NK-92 treated with Interleukin-12 subunit alpha and Interleukin-12 subunit beta, amount 100 ng/mL, for 24 hours (cell line): ENCODE measurements at regions not wholly inside any gene's neighbourhood (a gene's known extent, or its start where the extent isn't known, plus 50 kb on each side); places are given as distances from the start of the nearest gene placed in this dataset.

Source experiments
- DNase-seq: peaks from one replicate; lab custom pipeline; 2025; lab: John Stamatoyannopoulos, UW

DNA sequence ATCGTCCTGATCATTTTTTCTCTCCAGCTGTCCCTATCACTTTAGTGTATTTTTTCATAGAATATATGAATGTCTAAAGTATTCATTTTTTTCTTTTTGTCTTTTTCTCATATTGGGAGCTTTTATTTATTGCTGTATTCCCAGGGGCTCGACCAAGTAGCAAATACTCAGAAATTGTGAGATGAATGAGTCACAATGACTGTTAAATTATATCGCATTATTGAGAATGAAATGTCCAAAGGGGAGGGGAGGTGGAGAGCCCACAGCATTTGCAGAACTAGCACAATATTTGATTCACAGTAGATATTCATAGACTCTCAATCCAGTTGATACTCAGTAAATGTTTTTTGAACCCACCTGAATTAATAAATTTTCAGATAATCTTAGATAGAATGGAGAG is 543.6 kb upstream of the FAM241A start:
- no peak for DNase-seq

DNA sequence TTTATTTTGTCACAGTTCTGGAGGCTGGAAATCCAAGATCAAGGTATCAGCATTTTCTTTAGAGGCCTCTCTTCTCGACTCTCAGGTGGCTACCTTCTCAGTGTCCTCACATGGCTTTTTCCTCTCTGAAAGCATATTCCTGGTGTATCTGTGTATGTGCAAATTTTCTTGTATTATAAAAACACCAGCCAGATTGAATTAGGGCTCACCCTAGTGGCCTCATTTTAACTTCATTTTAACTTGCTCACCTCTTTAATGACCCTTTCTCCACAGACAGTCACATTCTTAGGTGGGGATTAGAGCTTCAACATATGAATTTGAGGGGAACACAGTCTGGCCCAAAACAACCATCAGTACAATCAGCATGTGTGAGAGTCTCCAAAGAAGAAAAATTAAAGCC is 542.4 kb upstream of the FAM241A start:
- no peak for DNase-seq

DNA sequence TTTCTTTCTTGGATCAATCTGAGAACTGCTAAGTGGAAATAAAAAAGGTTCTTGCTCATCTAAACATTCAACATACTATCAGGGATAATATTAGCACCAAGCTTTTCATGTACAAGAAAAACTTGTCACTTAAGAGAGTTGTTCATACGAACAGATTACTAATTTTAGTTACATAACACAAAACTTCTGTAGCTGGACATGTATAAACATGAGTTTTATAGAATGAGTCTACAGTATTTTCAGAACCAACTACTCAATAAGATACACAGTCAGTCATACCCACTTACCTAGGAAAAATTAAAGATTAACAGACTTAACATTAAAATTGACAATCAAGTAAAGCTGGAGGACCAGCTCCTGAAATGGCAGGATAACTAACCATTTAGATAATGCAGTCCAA is 540.1 kb upstream of the FAM241A start:
- no peak for DNase-seq

DNA sequence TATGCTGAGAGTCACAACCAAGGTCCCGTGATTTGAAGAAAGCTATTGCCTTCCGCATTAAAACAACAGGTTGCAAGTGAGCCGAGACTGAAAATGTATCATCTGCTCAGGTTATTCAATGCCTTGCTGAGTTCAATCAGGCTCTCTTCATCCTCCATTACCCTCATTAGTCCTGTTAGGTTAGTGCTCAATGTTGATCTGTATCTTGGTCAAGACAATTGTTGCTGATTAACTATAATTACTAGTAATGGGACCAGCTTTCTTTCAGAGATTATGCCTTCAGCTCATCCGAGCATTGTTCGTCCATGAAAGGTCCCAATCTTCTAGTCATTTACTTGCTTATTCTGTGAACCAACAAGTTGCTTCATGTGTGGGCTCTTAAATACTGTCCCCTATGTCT is 534.6 kb upstream of the FAM241A start:
- no peak for DNase-seq

DNA sequence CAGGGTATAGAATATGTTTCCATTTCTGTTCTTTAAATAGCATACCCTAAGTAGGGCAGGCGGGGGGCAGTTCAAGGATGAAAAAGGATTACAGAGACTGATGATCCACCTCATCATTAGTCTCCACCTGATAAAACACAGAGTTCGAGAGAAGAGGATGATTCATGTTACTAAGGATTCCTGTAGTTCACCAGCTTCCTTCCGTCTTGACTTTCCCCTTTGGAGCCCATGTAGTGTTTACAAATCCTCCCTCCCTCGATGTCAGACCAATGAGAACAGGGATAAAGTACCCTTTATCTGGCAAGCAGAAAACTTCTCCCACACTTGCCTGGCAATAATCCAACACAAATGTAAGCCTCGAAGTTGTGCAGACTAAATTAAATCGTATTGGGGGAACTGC is 526.3 kb upstream of the FAM241A start:
- DNase-seq: no peak

DNA sequence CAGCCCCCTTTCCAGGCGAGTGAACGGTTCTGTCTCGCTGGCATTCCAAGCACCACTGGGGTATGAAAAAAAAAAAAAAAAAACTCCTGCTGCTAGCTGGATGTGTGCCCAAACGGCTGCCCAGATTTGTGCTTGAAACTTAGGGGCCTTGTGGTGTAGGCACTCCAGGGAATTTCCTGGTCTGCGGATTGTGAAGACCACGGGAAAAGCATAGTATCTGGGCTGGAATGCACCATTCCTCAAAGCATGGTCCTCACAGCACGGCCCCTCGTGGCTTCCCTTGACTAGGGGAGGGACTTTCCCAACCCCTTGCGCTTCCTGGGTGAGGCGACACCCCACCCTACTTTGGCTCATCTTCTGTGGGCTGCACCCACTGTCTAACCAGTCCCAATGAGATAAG is 516.8 kb upstream of the FAM241A start:
- no peak for DNase-seq

DNA sequence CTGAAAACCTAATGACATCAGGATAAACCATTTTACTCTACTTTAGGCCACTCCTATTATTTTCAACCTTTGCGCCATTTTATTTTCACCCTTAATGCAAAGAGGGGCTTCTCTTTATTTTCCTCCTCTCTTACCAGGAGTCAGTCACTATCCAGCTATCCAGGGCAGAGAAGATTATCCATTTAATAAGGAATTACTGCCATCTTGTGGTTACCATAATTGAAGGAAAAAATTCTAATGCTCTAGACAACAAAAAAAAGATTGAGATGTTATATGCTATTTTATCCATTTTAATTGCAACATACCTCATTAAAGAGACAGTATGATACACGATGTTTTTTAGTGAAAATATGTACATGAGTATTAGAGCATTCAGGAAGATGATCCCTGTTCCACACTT is 514.5 kb upstream of the FAM241A start:
- DNase-seq: no peak

DNA sequence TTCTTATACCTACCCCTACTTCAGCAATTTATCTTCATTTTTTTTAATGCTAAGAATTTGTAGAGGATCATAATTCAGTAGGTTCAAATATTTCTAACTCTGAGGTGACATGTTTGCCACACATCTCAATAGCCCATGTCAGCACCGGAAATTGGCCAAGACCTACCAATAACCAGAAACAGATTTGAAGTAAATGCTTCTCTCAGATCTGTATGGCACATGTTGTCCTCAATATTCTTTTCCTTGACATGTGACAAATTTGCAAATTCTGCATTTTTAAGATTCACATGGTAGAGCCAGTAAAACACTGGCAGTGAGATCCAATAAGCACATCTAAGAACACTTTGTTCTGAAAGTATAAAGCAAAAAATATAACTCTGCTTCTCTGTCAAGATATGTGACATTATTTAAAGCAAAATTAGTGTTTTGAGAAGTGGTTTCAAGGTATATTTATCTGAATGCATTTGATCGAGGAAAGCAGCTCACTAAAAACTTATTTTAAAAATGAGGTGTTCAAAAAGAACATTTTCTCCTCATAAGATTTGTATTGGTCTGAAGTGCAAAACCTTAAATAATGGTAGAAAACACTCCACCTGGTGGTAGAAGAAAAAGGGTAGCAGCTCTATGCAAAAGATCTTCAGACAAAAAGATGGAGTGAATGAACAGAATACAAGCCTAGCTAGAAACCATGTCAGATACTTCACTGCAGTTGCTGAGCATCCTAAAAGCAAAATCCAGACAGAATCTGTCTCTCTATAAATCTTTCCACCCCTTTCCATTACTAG is 513.8 kb upstream of the FAM241A start:
- DNase-seq: no peak

DNA sequence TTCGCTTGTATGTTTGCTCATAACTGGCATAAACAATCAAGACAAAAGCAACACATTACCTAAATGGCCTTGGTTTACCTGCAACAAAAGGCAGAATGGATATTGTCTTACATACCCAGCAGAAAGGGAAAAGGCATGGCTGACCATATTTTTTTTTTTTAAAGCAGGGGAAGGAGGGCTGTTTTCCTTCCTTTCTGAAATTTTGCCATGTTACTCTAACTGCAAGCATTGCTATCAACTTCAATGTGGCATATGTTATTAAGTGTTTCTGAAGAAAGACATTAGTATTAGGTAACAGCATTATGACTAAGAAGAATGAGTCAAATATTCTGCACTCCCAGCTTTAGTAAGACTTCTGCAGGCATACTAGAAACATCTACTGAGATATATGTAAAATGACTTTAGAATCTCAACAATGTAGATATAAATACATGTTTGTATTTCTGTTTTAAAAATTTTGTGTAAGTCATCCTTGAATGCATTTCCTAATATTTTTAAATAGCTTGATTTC is 512.6 kb upstream of the FAM241A start:
- DNase-seq: no peak

DNA sequence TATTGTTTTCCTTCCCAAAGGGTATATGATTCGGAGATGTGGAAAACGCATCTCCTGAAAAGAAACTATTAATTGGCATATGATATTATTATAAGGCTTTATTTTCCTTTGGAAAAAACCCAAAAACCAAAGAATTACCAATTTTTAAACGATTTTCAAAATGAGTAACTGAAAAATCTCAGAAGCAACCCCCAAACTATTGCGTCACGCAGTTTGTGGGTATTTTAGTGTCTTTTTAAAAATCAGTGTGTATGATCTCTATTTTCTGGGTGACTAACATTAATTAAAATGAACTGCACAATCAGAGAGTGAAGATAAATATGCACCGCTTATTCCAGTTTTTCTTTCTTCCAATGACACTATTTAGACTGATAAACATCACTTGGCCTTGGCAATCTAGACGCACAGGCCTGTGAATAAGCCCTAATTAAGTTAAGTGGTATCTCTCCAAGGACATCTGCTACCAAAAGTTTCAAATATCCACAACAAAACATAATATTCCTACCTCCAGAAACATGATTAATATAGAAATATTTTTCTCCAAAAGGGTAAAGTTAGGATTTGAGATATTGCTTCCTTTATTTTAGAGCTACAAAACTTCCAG is 511.5 kb upstream of the FAM241A start:
- no peak for DNase-seq

DNA sequence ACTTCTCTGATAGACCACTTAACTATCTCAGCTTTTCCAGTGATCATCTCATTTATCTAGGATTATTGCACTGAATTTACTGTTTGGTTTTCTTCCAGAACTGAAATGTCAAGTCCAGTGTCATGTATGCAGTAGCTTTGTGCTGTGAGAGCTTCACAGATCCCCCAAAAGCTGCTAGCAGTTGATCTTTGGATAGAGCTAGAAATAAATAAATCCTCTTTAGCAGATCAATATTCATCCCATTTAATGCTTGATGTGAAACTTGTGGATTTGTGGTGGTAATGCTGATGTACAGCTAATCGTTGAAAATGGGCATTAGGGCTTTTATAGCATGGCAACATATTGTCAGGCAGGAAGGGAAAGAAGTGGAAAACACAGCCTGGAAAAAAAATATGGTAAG is 509.6 kb upstream of the FAM241A start:
- no peak for DNase-seq

DNA sequence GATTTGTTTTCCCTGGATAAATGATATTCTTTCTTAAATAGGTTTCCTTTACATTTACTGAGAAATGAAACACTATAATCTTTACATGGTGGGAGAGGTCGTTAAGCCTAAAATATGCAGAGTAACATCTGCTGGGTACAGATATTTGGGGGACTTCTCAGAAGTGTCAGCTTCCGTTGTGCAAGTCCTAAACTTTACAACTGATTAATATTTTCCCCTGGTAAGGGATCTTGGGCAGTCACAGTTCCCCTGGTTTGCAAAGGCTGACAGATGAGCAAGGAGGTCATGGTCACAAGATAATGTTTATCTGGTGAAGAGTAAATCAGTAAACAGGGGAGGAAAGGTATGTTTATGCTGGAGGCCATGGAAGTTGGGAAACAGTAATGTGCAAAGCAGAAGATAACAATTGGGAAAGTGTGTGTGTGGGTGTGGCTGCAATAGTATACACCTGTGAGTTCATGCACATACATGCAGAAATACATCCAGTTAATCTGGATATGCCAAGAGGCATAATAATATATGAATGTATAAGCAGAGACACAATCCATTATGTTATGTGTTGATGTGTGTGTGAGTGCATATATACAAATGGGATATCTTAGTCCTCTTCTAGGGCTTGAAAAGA is 508.2 kb upstream of the FAM241A start:
- DNase-seq: no peak

DNA sequence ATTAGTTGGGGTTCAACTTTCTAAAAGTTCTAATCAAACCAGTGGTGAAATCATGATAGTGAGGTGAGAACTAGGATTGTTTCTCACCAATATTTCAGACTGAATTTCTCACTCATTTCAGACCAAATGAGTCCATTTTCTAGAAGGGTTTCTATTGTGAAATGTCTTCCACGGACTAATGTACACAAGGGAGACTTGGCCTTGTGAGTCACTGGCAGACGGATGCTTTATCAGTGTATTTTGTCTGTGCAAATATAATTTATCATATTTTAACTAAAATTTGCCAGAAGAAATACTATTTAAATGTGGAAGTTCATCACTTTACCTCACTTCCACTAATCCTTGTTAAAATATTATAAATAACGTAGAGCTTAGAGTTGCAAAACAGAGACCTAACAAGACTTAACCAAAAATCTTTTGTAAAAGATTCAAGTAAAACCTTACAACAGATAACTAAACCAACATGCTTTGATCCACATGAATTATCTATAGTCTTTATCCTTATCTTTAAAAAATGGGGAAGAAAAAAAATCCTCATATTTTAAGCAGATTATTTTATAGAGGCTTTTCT is 506.0 kb upstream of the FAM241A start:
- DNase-seq: no peak

DNA sequence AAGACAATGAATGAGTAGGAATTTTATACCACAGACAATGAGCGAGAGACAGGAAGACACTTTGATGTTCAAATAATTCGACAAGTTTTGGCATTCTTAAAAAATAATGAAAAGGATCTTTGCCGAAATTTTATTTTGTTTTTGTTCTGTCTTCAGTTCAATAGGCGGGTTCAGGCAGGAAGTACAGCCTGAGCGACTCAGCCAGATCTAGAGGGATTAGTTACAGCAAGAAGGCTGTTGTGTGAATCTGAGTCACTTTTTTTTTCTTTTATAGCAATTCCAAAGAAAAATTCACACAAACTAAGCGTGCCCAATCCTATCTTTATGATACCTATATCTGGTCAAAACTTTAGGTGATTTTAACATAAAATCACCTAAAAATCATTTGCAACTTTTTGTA is 505.4 kb upstream of the FAM241A start:
- no peak for DNase-seq

DNA sequence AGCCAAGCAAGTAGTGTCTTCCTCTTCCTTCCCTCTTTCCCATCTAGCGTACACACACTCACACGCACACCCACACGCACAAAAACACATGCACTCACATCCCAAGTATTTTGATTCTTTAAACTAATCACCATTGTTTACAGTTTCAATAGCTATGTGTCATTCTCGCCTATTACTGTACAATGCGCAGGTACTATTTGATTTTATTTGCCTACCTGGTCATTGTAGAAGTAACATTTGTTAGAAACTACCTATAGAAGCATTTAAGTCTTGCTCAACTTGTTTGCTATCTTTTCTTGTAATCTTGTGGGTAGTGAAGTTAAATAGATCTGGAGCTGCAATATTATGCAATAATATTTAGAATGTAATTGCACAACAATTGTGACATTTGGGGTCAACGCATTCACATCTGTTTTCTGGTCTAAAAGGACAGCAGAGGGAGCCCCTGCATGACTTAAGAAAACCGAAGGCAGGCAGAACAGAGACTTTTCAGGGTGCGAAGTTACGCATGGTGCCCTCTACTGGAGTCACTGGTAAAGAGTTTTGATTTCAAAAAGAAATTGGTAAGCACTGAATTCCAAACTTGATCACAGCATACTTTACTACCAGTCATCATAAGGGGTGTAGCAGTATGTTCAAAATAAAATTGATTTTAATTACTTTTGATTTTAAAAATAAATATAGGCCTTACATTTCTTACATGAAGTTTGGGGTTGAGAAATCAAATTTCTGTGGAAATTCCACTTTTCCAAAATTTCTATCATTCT is 503.3 kb upstream of the FAM241A start:
- DNase-seq: peak; percentile 35

DNA sequence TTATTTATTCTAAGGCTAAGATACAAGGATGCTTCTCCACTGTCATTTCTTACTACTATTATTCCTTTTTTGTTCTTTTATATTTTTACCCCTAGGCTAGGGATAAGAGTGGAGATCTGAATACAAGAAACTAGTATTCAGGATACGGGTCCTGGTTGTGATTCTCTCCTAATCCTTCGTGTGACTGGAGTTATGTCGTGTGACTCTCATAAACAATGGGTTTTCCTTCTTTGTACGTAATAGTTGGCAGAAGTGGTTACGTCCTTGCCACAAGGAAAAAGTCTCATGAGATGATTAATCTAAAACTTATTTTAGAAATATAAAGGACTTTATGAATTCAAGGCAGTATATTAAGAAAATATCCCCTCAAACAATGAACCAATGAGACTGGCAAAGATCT is 497.2 kb upstream of the FAM241A start:
- no peak for DNase-seq

DNA sequence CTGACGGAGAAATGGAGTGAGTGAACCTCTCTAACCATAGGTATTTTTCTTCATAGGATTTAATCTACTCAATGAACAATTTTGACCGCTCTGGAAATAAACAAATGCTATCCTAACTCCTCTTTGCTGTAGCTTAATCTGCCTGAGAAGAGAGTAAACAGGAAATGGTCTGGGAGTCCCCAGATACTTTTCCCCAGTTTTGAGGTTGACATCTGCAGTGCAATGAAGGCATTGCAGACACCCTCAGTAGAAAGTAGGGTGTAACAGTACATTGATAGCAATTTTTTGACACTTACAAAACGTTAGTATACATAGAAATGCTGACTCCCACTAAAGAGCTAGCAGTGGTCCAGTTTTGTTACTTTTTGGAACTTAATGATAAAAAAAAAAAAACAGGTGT is 495.9 kb upstream of the FAM241A start:
- DNase-seq: no peak

DNA sequence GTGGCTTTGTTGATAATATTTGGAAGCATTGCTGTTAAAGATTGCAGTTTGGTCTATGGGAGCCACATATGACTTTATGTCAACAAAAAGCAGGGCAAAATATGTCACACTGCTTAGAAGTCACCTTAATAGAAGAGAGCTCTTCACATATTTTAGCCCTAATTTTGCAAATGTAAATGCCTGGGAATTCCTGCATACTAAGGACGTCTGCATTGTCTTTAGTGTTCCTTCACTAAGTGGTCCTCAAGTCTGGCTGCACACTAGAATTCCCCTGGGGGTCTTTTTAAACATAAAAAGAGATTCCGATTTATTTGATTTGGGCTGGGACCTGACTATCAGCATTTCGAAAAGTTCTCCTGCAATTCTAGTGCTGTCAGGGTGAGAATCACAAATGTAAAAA is 495.1 kb upstream of the FAM241A start:
- no peak for DNase-seq

DNA sequence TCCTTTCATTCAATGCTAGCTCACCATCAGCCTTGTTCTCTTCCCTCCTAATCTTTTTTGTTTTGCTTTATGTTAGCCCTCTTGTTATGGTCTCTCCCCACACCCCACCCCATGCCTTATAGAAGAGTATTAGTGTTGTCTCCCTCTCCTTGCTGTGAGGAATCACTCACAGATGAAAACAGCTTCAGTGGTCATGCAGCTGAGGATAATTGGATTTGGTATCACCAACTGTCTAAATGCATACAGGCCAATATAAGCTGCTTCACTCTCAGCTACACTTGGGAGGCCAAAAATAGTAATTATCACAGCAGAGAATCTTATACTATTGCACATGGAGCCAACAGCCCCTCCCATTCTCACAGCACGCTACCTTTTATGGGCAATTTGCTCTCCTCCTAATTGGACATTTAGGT is 494.6 kb upstream of the FAM241A start:
- DNase-seq: no peak

DNA sequence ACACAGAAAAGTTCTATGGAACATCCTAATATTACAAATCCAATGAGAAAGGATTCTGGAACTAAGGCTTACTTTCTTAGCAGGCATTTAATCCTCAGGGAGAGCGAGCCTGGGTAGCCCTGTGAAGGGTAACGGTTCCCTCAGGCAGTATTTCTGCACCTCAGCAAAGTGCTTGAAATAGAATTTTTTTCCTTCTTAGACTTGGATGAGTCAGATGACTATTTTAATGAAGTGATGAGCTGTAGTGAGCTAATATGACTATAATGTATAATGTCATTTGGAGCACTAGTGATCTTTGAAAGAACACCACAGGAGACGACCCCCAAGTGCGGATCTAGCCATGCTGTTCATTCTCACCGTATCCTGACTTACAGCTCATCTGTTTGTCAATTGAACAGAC is 493.0 kb upstream of the FAM241A start:
- DNase-seq: no peak

DNA sequence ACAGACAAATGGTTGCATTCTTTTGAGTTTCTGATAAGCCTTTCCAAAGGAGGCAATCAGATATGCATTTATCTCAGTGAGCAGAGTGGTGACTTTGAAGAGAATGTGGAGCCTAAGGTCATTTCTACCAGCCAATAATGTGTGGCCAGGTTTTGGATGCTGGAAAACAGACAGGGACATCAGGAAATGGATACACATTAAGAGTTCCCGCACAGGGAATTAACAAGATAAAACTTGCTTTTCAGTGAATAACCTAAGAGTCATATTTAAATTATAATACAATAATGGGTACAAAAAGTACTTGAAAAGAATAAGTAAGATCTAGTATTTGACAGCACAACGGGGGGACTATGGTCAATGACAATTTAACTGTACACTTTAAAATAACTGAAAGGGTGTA is 492.3 kb upstream of the FAM241A start:
- DNase-seq: no peak

DNA sequence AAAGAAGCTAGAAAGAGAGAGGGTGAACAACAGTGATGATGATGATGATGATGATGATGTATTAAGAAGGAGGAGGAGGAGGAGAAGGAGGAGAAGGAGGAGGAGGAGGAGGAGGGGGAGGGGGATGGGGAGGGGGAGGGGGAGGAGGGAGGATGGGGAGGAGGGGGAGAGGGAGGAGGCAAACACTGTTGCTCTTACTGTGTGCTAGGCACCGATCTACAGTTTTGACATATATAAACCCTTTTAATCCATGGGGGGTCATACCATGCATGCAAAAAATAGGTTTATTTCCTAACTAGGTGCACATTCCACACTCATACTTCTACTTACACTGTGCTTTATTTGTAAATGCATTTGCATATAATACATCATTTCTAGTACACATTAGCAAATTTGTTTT is 482.8 kb upstream of the FAM241A start:
- DNase-seq: no peak
